HG02840 (cell line): ENCODE measurements at regions not wholly inside any gene's neighbourhood (a gene's known extent, or its start where the extent isn't known, plus 50 kb on each side); places are given as distances from the start of the nearest gene placed in this dataset.

Experiments used
- ATAC-seq: cut with Tn5 transposase; IDR thresholded peaks from one replicate; pipeline ENCODE4 v1.9.1; 2021; ENCODE audit warnings: mild to moderate bottlenecking, moderate library complexity, moderate number of reproducible peaks; ENCODE audit not compliant: unreplicated experiment, low FRiP score

DNA sequence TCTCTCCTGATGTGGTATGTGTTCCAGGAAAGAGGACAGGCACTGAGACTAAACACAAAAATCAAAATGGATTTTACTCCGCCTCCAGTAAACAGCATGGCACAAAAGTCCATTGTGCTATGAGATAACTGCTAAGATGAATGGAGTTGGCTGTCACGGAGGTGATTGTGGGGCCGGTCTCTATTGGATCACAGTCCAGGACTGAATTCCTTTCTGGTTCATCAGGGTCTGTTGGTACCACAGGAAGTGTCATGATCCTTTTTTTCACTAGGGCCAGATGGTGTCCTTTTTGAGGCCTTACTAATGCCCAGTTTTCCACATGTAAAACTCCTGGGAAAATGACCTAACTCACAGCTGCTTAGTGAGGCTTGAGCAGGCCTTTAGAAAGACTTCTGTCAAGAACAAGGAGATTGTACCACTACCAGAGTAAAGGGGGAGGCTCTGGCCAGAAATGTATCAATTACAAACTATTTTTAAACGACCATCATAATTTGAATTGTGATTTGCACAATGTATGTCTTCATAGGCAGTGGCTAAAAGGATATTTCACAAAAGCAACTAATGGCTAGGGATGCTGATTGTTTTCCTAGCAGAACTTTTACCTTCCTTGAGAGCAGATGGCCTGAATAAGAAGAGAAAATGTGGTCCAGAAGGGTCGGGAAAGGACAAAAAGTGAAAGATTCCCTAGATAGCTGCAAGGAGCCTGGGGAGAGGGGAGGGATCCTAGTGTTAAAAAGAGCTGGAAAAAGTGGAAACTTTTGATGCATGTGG is 192.2 kb upstream of the POU3F2 start:
- no peak for ATAC-seq

- ATAC-seq = no peak
These were observed 190.3 kb upstream of the POU3F2 start for GRCh38 chr6:98644063-98644462.

- ATAC-seq = no peak
These were observed 186.0 kb upstream of the POU3F2 start for GRCh38 chr6:98648211-98648914.

DNA sequence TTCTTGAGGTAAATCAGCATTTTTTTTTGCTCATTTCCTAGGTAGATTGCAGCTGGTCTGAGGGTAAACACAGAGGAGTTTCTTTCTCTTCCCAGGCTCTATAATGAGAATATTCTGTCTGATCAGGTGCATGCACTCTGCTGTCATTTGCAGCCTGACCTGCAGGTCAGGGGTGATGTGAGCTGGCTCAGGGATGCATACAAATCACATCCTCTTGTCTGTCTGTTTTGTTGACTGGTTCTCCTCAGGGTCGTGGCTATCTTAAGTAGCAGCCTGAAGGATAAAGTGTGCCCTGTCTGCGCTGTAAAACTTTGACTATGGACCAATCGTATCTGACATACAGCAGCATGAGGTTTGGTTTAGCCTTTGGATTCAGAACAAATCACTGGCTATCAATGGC is 183.4 kb upstream of the POU3F2 start:
- no peak for ATAC-seq

DNA sequence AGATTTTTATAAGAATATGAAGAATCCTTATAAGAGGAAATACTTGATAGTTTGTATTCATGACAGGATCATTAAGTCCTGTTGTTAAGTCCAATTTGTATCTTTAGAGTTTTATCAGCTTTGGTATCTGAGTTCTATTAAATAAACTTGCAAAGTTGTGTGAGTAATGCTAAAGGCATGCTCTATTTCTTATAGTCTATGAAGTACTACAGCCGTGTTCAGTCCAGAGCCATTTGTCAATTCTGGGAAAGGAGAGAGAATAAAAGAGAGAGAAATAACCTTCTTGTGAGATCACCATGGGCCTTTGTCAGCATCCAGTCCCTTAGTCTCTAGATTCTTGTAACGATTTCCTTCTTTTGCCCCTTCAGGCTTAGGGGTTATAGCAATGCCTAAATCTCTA is 181.2 kb upstream of the POU3F2 start:
- ATAC-seq = no peak

- ATAC-seq = no peak
These were observed 176.6 kb upstream of the POU3F2 start for GRCh38 chr6:98657764-98658163.

DNA sequence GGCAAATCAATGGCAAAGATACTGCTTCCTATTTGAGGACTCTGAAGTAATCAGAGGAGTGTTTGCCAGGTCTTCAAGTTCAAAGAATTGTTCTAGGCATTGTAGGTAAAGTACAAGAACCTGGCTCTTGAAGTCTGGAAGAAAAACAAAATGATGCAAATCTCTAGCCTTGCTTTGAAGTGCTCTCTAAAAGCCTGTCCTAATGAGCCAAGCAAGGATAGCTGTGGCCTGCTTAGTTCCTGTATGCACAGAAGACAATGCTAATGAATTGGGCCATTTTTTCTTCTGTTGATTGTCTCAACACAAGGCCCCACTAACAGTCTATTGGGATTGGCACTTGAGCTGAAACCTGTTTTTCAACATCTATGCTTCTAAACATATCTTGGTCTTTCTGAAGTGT is 165.0 kb upstream of the POU3F2 start:
- no peak for ATAC-seq

DNA sequence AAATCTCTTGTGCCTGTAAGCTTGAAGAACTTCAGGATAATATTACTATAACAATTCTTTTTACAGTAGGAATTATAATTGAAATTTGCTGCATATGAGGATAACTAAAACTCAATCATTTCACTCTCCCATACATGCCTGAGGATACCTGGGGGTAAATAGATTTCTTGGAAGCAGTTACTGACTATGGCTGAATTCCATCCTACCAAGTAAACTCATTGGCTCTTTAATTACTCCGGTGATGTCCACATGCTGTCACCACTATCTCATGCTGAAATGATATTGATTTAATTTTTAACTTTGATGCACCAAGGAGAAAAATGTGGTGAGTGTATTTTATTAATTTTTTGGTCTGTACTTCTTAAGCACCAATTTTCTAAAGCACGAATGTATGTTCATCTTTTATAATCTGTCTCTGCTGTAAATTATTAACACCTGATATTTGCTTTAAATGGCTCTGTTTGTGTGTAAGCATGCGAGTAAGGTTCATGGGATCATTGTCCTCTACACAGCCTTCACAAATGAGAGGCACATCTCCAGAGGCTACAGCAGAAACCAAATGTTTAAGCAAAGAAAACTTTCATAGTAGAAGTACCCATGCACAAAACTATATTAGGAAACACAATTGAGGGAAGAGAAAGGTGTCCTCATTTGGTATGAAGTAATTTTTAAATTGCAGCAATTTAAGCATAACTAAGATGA is 164.2 kb upstream of the POU3F2 start:
- no peak for ATAC-seq

DNA sequence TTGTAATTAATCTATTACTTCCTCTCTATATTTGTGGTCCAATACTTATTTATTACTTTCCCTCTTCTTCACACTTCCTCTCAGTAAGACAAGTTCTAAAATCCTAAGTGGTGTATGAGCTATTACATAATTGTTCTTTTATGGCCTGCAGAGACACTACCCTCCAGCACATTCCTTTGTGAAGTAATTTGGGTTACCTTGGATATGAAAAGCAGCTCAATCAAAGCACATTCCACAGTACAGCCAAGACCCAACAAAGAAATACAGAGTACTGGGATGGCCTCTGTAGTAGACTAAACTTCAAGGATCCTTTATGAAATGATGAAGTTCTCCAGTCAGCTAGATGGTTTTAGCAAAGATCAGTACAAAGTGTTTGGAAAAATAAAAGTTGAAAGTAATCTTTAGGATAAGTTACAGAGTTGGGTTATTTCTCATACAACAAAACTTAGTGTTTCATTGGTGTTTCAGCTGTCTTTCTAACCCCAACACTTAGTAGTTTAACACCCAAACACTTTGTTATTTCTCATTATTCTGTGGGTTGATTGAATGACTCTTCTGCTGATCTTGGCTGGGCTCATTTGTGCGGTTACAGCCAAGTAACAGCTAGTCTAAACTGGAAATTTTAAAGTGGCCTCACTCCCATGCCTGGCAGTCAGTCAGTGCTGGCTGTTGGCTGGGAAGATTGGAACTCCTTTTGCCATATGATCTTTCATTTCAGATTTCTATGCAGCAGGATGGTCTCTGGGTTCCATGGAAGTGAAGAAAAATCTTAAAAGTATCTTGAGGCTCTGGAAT is 161.5 kb upstream of the POU3F2 start:
- no peak for ATAC-seq

- ATAC-seq = no peak
These were observed 155.9 kb upstream of the POU3F2 start for GRCh38 chr6:98678481-98678880.

DNA sequence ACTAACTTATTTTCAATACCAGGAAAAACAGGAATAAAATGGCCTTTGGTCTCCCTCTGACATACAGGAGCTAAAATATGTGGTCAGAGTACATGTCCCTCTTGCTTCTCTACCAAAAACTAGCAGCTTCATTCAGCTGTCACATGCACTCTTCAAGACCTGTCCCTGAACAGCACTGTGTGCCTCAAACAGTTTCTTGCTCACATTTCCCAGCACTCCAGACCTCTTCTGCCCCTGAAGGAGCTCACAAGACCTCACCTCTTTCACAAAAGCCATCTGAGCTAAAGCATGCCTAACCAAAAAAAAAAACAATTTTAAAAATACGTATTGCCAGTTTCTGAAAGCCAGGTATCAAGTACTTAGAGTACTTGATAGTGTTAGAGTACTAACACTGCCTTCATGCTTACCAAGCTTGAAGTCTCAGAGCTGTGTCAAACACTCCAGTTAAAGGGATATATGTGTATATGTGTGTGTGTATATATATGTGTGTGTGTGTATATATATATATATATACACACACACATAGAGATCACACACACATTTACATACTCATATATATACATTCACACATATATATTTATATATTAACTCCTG is 148.3 kb upstream of the POU3F2 start:
- no peak for ATAC-seq

- no peak for ATAC-seq
These were observed 146.6 kb upstream of the POU3F2 start for GRCh38 chr6:98687752-98688151.

DNA sequence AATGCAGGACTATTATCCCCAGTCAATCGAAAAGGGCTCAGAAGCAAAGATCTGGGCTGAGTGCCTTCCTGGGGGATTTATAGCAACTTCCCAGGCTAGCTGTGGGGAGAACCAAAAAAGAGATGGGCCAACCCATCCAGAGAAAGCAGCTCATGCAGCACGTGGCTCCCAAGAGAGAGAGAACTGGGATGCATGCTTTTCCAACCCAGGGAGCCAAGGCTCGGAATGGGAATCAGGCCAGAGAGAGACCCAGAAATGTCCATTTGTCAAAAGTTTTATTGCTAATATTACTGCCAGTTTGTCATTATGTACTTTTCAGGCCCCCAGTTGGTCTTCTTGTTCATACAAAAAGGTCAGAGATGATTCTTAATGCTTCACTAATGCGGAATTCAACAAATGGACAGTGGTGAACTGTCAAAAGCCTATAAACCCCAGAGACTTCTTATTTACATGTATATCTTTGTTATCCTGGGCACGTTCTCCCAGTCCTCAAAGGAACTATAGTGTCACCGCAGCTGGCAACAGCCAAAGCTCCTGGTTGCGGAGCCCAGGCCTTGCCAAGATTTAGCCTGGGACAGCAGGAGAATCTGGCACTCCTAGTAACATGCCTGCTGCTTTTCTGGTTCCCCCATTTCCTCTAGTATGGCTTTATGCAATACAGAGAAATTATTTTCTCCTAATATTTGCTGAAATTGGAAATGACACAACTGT is 139.1 kb upstream of the POU3F2 start:
- no peak for ATAC-seq

GRCh38 chr6:98711380-98711779 is 123.0 kb upstream of the POU3F2 start:
- ATAC-seq = no peak

DNA sequence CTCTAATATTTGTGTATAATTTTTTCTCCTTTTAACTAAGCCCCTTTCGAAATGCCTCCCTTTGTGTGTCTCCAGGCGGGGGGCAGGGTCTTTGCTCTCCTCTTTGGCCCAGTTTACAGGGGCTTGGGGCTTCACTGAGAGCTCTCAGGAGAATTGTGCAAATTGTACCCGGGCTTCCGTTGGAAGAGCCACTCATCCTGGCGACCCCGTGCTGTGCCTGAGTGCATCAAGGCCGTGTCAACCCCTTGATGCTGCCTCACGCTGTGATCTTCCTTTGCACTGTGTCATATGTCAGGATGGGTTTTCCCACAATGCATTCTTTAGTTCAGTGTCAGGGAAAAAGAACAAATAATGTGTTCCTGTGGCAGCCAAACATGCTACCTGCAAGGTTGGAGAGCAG is 118.0 kb upstream of the POU3F2 start:
- ATAC-seq = no peak

GRCh38 chr6:98717322-98717877 is 117.0 kb upstream of the POU3F2 start:
- ATAC-seq = no peak

- no peak for ATAC-seq
These were observed 116.4 kb upstream of the POU3F2 start for GRCh38 chr6:98717988-98718387.

GRCh38 chr6:98724537-98724936 is 109.8 kb upstream of the POU3F2 start:
- no peak for ATAC-seq

- no peak for ATAC-seq
These were observed 87.1 kb upstream of the POU3F2 start for GRCh38 chr6:98747273-98747672.
